Esophagus muscularis mucosa (tissue), 4 donors: ENCODE measurements at regions not wholly inside any gene's neighbourhood (a gene's known extent, or its start where the extent isn't known, plus 50 kb on each side); places are given as distances from the start of the nearest gene placed in this dataset.

Source experiments
- EP300 ChIP-seq: sonication (generic); formaldehyde crosslinking; IDR thresholded peaks from one replicate; pipeline ENCODE4 v1.6.1; 2017; ENCODE audit warnings: antibody characterized with exemption
- POLR2A ChIP-seq: fragments of 450-650 bp; IDR thresholded peaks from one replicate; pipeline ENCODE4 v1.6.1; 2017; ENCODE audit warnings: antibody characterized with exemption, moderate library complexity, mild to moderate bottlenecking, low read depth
- POLR2AphosphoS5 ChIP-seq, 2 donors: sonication (generic); formaldehyde crosslinking; IDR thresholded peaks; one replicate each; pipeline ENCODE4 v1.6.1; 2017; ENCODE audit warnings: antibody characterized with exemption in 2 of 2
- TF ChIP-seq, protein P1 (sequence below), 3 experiments: fragments of 200-600 bp in 2 of 3; fragments of 450-650 bp in 1 of 3; sonication (generic) in 2 of 3; IDR thresholded peaks; one replicate each; pipeline ENCODE4 v1.5.1; 2017 to 2019; ENCODE audit warnings: antibody characterized with exemption in 3 of 3, mild to moderate bottlenecking in 2 of 3, moderate library complexity in 1 of 3

DNA sequence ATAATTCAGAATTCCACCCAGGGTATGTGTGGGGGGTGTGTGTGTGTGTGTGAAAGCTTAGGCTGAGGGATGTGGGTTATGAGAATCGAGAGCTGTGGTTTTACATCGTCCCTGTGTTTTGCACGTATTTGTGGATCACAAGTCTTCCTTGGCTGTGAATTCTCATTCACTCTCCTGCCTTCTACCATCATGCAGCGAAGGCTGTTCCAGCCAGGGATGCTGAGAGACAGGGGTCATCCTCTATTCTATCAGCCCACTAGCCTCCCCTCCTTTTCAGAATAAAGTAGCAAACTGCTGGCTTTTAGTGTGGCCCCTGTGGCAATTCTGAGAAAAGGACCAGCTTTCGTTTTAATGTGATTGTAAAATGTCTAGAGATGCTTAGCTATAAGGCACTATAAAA, 460.6 kb upstream of the NR2F2 start:
- TF ChIP-seq, protein P1, sequence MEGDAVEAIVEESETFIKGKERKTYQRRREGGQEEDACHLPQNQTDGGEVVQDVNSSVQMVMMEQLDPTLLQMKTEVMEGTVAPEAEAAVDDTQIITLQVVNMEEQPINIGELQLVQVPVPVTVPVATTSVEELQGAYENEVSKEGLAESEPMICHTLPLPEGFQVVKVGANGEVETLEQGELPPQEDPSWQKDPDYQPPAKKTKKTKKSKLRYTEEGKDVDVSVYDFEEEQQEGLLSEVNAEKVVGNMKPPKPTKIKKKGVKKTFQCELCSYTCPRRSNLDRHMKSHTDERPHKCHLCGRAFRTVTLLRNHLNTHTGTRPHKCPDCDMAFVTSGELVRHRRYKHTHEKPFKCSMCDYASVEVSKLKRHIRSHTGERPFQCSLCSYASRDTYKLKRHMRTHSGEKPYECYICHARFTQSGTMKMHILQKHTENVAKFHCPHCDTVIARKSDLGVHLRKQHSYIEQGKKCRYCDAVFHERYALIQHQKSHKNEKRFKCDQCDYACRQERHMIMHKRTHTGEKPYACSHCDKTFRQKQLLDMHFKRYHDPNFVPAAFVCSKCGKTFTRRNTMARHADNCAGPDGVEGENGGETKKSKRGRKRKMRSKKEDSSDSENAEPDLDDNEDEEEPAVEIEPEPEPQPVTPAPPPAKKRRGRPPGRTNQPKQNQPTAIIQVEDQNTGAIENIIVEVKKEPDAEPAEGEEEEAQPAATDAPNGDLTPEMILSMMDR (IDR thresholded peaks at IDR 0.05), result no peak
- TF ChIP-seq EP300 (no peak), POLR2A (no peak), POLR2AphosphoS5 (IDR thresholded peaks at IDR 0.05) (no peak)
